IPS-NIHi7 (cell line): ENCODE measurements at regions not wholly inside any gene's neighbourhood (a gene's known extent, or its start where the extent isn't known, plus 50 kb on each side); places are given as distances from the start of the nearest gene placed in this dataset.
"Not testable (repeated sequence)": the region's sequence is repeated elsewhere in the genome, so short reads cannot be mapped to it uniquely, and the experiment has no call there.

Experiments used
- DNase-seq: peaks from one replicate; pipeline ENCODE4 v3.0.0; 2012; ENCODE audit warnings: mixed read lengths; ENCODE audit errors: extremely low spot score

- peak; percentile 13 for DNase-seq
Observed at GRCh38 chr14:82805892-82806825, 1272.5 kb upstream of the SEL1L start.

GRCh38 chr14:82811246-82811645 lies 1277.6 kb upstream of the SEL1L start:
- no peak for DNase-seq

- not testable (repeated sequence) for DNase-seq
Observed at GRCh38 chr14:82814339-82814738, 1280.7 kb upstream of the SEL1L start.

GRCh38 chr14:82830596-82830995 lies 1296.9 kb upstream of the SEL1L start:
- no peak for DNase-seq

- no peak for DNase-seq
Observed at GRCh38 chr14:82836256-82836950, 1302.8 kb upstream of the SEL1L start.

- no peak for DNase-seq
Observed at GRCh38 chr14:82837611-82838140, 1304.0 kb upstream of the SEL1L start.

- no peak for DNase-seq
Observed at GRCh38 chr14:82850576-82850975, 1316.9 kb upstream of the SEL1L start.

GRCh38 chr14:82854131-82854530 lies 1320.5 kb upstream of the SEL1L start:
- DNase-seq: peak; percentile 23

- no peak for DNase-seq
Observed at GRCh38 chr14:82854901-82855300, 1321.2 kb upstream of the SEL1L start.

GRCh38 chr14:82855912-82856391 lies 1322.3 kb upstream of the SEL1L start:
- no peak for DNase-seq

GRCh38 chr14:82861313-82861712 lies 1327.7 kb upstream of the SEL1L start:
- DNase-seq: no peak

GRCh38 chr14:82872494-82872893 lies 1338.8 kb upstream of the SEL1L start:
- peak; percentile 34 for DNase-seq

GRCh38 chr14:82878951-82879350 lies 1345.3 kb upstream of the SEL1L start:
- DNase-seq: no peak

- no peak for DNase-seq
Observed at GRCh38 chr14:82879949-82880535, 1346.4 kb upstream of the SEL1L start.

- no peak for DNase-seq
Observed at GRCh38 chr14:82886670-82887069, 1353.0 kb upstream of the SEL1L start.

- no peak for DNase-seq
Observed at GRCh38 chr14:82889701-82890100, 1356.0 kb upstream of the SEL1L start.

GRCh38 chr14:82896476-82896875 lies 1362.8 kb upstream of the SEL1L start:
- no peak for DNase-seq

GRCh38 chr14:82897469-82898308 lies 1364.0 kb upstream of the SEL1L start:
- no peak for DNase-seq

- no peak for DNase-seq
Observed at GRCh38 chr14:82905762-82906161, 1372.1 kb upstream of the SEL1L start.

- DNase-seq: no peak
Observed at GRCh38 chr14:82911930-82912329, 1378.3 kb upstream of the SEL1L start.

GRCh38 chr14:82913396-82913795 lies 1379.7 kb upstream of the SEL1L start:
- no peak for DNase-seq
